HepG2 (cell line): ENCODE measurements at regions not wholly inside any gene's neighbourhood (a gene's known extent, or its start where the extent isn't known, plus 50 kb on each side); places are given as distances from the start of the nearest gene placed in this dataset.

Experiments
- ATAC-seq: fragments of 200-7000 bp; cut with Tn5 transposase; 3 replicates; pipeline ENCODE4 v1.9.1; 2020; ENCODE audit warnings: mild to moderate bottlenecking, moderate library complexity
- BruUV-seq: library from RNA; stranded (reverse); fragments of 400-500 nt; replicated peaks from 2 replicates; lab custom pipeline; 2021; lab: Mats Ljungman, UMichigan
- CTCF ChIA-PET: fragments of 300-600 bp; formaldehyde crosslinking; extraction: SDS; loops from one replicate; lab custom pipeline; 2021; ENCODE audit warnings: low total read pairs, inconsistent platforms, low intra/inter-chr PET ratio; lab: Yijun Ruan, JAX
- POLR2A ChIA-PET: fragments of 350-600 bp; sonication (Branson Sonifier 250); formaldehyde crosslinking; loops from one replicate; lab custom pipeline; 2020; ENCODE audit warnings: antibody characterized with exemption, inconsistent platforms; lab: Yijun Ruan, JAX
- DNase-seq: peaks from one replicate; pipeline ENCODE4 v3.0.0-alpha.2; 2015; ENCODE audit warnings: low spot score
- FAIRE-seq: peaks from 3 replicates; lab custom pipeline; 2011; peaks lifted over from hg19 to GRCh38; lab: Jason Lieb, UNC
- H2AFZ ChIP-seq: one replicate; pipeline ENCODE4 v1.6.1; 2011; ENCODE audit warnings: low read length, inconsistent platforms
- H3K27ac ChIP-seq: fragments of 300-600 bp; 3 replicates; pipeline ENCODE4 v1.8.0; 2011; ENCODE audit warnings: mixed run types, mild to moderate bottlenecking, mixed read lengths, low read length, inconsistent platforms; ENCODE audit not compliant: insufficient read depth; ENCODE audit errors: extremely low read length
- H3K27me3 ChIP-seq, 2 experiments: fragments of 200-600 bp in 1 of 2; 2 replicates in 1 of 2; 3 replicates in 1 of 2; pipeline versions ENCODE4 v1.6.0 to v1.8.0; 2011; ENCODE audit warnings: low read length in 2 of 2, mild to moderate bottlenecking in 2 of 2, moderate library complexity in 2 of 2, inconsistent platforms in 1 of 2; ENCODE audit not compliant: insufficient read depth in 2 of 2, control insufficient read depth in 1 of 2
- H3K36me3 ChIP-seq, 2 experiments: fragments of 200-600 bp in 1 of 2; replicated peaks in 1 of 2; 2 replicates in 1 of 2; 3 replicates in 1 of 2; pipeline versions ENCODE4 v1.5.1 to v1.8.0; 2011; ENCODE audit warnings: low read length in 2 of 2, inconsistent platforms in 1 of 2; ENCODE audit not compliant: insufficient read depth in 2 of 2, control insufficient read depth in 1 of 2
- H3K4me1 ChIP-seq: 2 replicates; pipeline ENCODE4 v1.5.1; 2012; ENCODE audit warnings: low read length, inconsistent platforms; ENCODE audit not compliant: insufficient read depth
- H3K4me2 ChIP-seq: 2 replicates; pipeline ENCODE4 v1.6.0; 2011; ENCODE audit warnings: low read depth, low read length, inconsistent platforms
- H3K4me3 ChIP-seq, 3 experiments: fragments of 200-600 bp in 1 of 3; sonication (generic), shearing (Covaris generic) in 1 of 3; replicated peaks in 1 of 3; 2 replicates each; pipeline ENCODE4 v1.5.1; 2011 to 2016; ENCODE audit warnings: low read length in 3 of 3, inconsistent platforms in 2 of 3, low read depth in 2 of 3, mild to moderate bottlenecking in 2 of 3, control low read depth in 1 of 3, mixed read lengths in 1 of 3; ENCODE audit not compliant: insufficient read depth in 1 of 3
- H3K79me2 ChIP-seq: one replicate; pipeline ENCODE4 v1.6.1; 2011; ENCODE audit warnings: low read length, inconsistent platforms; ENCODE audit not compliant: insufficient read depth
- H3K9ac ChIP-seq: 2 replicates; pipeline ENCODE4 v1.6.0; 2011; ENCODE audit warnings: mild to moderate bottlenecking, low read depth, low read length, inconsistent platforms; ENCODE audit not compliant: insufficient read depth
- H3K9me3 ChIP-seq: 2 replicates; pipeline ENCODE4 v1.5.1; 2012; ENCODE audit warnings: mild to moderate bottlenecking, low read length
- H4K20me1 ChIP-seq: 2 replicates; pipeline ENCODE4 v1.6.0; 2011; ENCODE audit warnings: inconsistent platforms, mild to moderate bottlenecking, low read length, moderate library complexity; ENCODE audit not compliant: insufficient read depth
- CC2D1A ChIP-seq: sonication (generic); formaldehyde crosslinking; IDR thresholded peaks from 2 replicates; pipeline ENCODE4 v1.8.1; 2023; ENCODE audit warnings: mild to moderate bottlenecking, missing genetic modification reagents
- GATAD2A ChIP-seq: IDR thresholded peaks from 2 replicates; pipeline ENCODE4 v1.6.1; 2016
- IRF2 ChIP-seq: IDR thresholded peaks from 2 replicates; pipeline ENCODE4 v1.6.1; 2018; ENCODE audit warnings: missing genetic modification reagents, missing compliant biosample characterization
- KLF15 ChIP-seq: sonication (generic); formaldehyde crosslinking; IDR thresholded peaks from 2 replicates; pipeline ENCODE4 v1.8.1; 2023; ENCODE audit warnings: borderline replicate concordance, mild to moderate bottlenecking, inconsistent platforms, missing genetic modification reagents, mixed read lengths
- NR2F6 ChIP-seq, 2 experiments: IDR thresholded peaks; 2 replicates each; pipeline ENCODE4 v1.6.1; 2016; ENCODE audit warnings: antibody characterized with exemption in 1 of 2, mild to moderate bottlenecking in 1 of 2
- RFXANK ChIP-seq: IDR thresholded peaks from 2 replicates; pipeline ENCODE4 v1.6.1; 2016
- ZBTB26 ChIP-seq: IDR thresholded peaks from 2 replicates; pipeline ENCODE4 v1.6.1; 2016; ENCODE audit warnings: missing compliant biosample characterization, missing genetic modification reagents, borderline replicate concordance
- ZNF24 ChIP-seq: fragments of 450-650 bp; IDR thresholded peaks from 2 replicates; pipeline ENCODE4 v1.6.1; 2017; ENCODE audit warnings: antibody characterized with exemption, mild to moderate bottlenecking
- ZNF382 ChIP-seq: sonication (generic); formaldehyde crosslinking; IDR thresholded peaks from 2 replicates; pipeline ENCODE4 v1.5.0; 2020; ENCODE audit warnings: missing genetic modification reagents, mild to moderate bottlenecking, borderline replicate concordance
- ZNF431 ChIP-seq: sonication (generic); formaldehyde crosslinking; IDR thresholded peaks from 2 replicates; pipeline ENCODE4 v1.9.0; 2022; ENCODE audit warnings: missing genetic modification reagents, low read depth, mild to moderate bottlenecking, borderline replicate concordance
- ZNF619 ChIP-seq: sonication (generic); formaldehyde crosslinking; IDR thresholded peaks from 2 replicates; pipeline ENCODE4 v1.4.0; 2020; ENCODE audit warnings: mild to moderate bottlenecking, missing genetic modification reagents
- ZNF891 ChIP-seq: sonication (generic); formaldehyde crosslinking; IDR thresholded peaks from 2 replicates; pipeline ENCODE4 v1.5.0; 2020; ENCODE audit warnings: mild to moderate bottlenecking, missing genetic modification reagents
- WGBS: methylation state at CpG from one replicate; pipeline ENCODE4 v1.1.6; 2017; ENCODE audit warnings: low lambda C conversion rate; 5-methylcytosine and 5-hydroxymethylcytosine counted together
- in situ Hi-C: cut with HindIII; loops from 2 replicates; pipeline ENCODE4 v1.10.0; 2017; ENCODE audit warnings: low pct_unique_long_range_greater_than_20kb; ENCODE audit not compliant: extremely low pct_ligation_motif_present
- intact Hi-C: fragments of 100-400 bp; cut with micrococcal nuclease; formaldehyde crosslinking; loops from one replicate; pipeline ENCODE4 v1.10.0; 2022; ENCODE audit not compliant: unreplicated experiment
- TF ChIP-seq, protein P1 (sequence below): sonication (generic); formaldehyde crosslinking; IDR thresholded peaks from 2 replicates; pipeline ENCODE4 v1.8.1; 2023; ENCODE audit warnings: mild to moderate bottlenecking, inconsistent platforms, moderate library complexity, missing genetic modification reagents, borderline replicate concordance
- TF ChIP-seq, protein P2 (sequence below): sonication (generic); formaldehyde crosslinking; IDR thresholded peaks from 2 replicates; pipeline ENCODE4 v1.4.0; 2020; ENCODE audit warnings: mild to moderate bottlenecking, missing genetic modification reagents, borderline replicate concordance

GRCh38 chr1:38672692-38673091 is 186.9 kb downstream of the RRAGC start:
- Histone ChIP-seq H3K4me1 (no peaks in the 10 kb centered on the region), H2AFZ (no peak overlapping the region), H3K9ac (no peak overlapping the region), H3K9me3 (no peaks in the 10 kb centered on the region), H3K27me3 (peaks cover 0 to 6% of the 10 kb centered on the region in 2 experiments; a peak in 1 of 5 replicates), H3K27ac (no peak overlapping the region), H3K36me3 (no peaks in the 10 kb centered on the region), H3K79me2 (no peaks in the 10 kb centered on the region), H3K4me2 (no peak overlapping the region), H4K20me1 (no peaks in the 10 kb centered on the region), H3K4me3 (no peak overlapping the region)
- FAIRE-seq, result no peak
- no TSS peak for BruUV-seq
- no peak for TF ChIP-seq ZNF619 (CRISPR knock-in tag)
- no peak for TF ChIP-seq ZNF382 (CRISPR knock-in tag)
- ChIA-PET POLR2A (no interaction called here), CTCF (no interaction called here)
- no peak for ATAC-seq
- WGBS, result 3% methylated on average over 4 of the region's 4 CpGs
- DNase-seq, result no peak
- in situ Hi-C loops (no loop called here), intact Hi-C loops (no loop called here)

GRCh38 chr1:38671221-38671620 is 188.4 kb downstream of the RRAGC start:
- H3K36me3 ChIP-seq, result no peaks in the 10 kb centered on the region
- 1% methylated on average over 8 of the region's 8 CpGs for WGBS
- BruUV-seq, result no TSS peak
- ATAC-seq (no peak), FAIRE-seq (no peak), DNase-seq (no peak)
- no peaks in the 10 kb centered on the region for H4K20me1 ChIP-seq
- H2AFZ ChIP-seq, result no peak overlapping the region
- ChIA-PET CTCF (no interaction called here), POLR2A (no interaction called here)
- H3K4me2 ChIP-seq, result no peak overlapping the region
- no peak overlapping the region for H3K4me3 ChIP-seq
- no peaks in the 10 kb centered on the region for H3K4me1 ChIP-seq
- peaks cover 0 to 6% of the 10 kb centered on the region in 2 experiments; a peak in 1 of 5 replicates for H3K27me3 ChIP-seq
- H3K9me3 ChIP-seq, result no peaks in the 10 kb centered on the region
- H3K27ac ChIP-seq, result no peak overlapping the region
- in situ Hi-C loops (no loop called here), intact Hi-C loops (no loop called here)
- H3K9ac ChIP-seq, result no peak overlapping the region
- no peaks in the 10 kb centered on the region for H3K79me2 ChIP-seq
- TF ChIP-seq GATAD2A (CRISPR knock-in tag) (no peak), ZBTB26 (no peak), RFXANK (no peak), CC2D1A (no peak), ZNF891 (CRISPR knock-in tag) (no peak), KLF15 (CRISPR knock-in tag) (no peak), ZNF24 (no peak), ZNF431 (no peak), NR2F6 (IDR thresholded peaks at IDR 0.05) (no peak), NR2F6 (CRISPR knock-in tag; IDR thresholded peaks at IDR 0.05) (no peak), IRF2 (CRISPR knock-in tag) (no peak)
- TF ChIP-seq, protein P1, sequence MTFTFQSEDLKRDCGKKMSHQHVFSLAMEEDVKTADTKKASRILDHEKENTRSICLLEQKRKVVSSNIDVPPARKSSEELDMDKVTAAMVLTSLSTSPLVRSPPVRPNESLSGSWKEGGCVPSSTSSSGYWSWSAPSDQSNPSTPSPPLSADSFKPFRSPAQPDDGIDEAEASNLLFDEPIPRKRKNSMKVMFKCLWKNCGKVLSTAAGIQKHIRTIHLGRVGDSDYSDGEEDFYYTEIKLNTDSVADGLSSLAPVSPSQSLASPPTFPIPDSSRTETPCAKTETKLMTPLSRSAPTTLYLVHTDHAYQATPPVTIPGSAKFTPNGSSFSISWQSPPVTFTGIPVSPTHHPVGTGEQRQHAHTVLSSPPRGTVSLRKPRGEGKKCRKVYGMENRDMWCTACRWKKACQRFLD (CRISPR knock-in tag), result no peak
- TF ChIP-seq, protein P2, sequence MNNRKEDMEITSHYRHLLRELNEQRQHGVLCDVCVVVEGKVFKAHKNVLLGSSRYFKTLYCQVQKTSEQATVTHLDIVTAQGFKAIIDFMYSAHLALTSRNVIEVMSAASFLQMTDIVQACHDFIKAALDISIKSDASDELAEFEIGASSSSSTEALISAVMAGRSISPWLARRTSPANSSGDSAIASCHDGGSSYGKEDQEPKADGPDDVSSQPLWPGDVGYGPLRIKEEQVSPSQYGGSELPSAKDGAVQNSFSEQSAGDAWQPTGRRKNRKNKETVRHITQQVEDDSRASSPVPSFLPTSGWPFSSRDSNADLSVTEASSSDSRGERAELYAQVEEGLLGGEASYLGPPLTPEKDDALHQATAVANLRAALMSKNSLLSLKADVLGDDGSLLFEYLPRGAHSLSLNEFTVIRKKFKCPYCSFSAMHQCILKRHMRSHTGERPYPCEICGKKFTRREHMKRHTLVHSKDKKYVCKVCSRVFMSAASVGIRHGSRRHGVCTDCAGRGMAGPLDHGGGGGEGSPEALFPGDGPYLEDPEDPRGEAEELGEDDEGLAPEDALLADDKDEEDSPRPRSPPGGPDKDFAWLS (CRISPR knock-in tag), result no peak
